Spleen (tissue), 7 donors: ENCODE measurements at regions not wholly inside any gene's neighbourhood (a gene's known extent, or its start where the extent isn't known, plus 50 kb on each side); places are given as distances from the start of the nearest gene placed in this dataset.

Experiments
- CTCF ChIP-seq, 11 experiments: fragments of 200-600 bp in 7 of 11; fragments of 450-650 bp in 4 of 11; sonication (generic) in 4 of 11; IDR thresholded peaks in 8 of 11; conservative IDR thresholded peaks in 3 of 11; 1 replicate in 7 of 11; 2 replicates in 4 of 11; pipeline versions ENCODE4 v1.4.0 to v1.8.0; 2016 to 2021; ENCODE audit warnings: antibody characterized with exemption in 11 of 11, inconsistent platforms in 4 of 11, mild to moderate bottlenecking in 1 of 11
- POLR2A ChIP-seq, 3 donors: fragments of 450-650 bp; IDR thresholded peaks; one replicate each; pipeline ENCODE4 v1.5.1; 2017; ENCODE audit warnings: antibody characterized with exemption in 3 of 3, mild to moderate bottlenecking in 1 of 3
- POLR2AphosphoS5 ChIP-seq, 3 donors: sonication (generic); formaldehyde crosslinking; IDR thresholded peaks; one replicate each; pipeline ENCODE4 v1.5.1; 2017; ENCODE audit warnings: antibody characterized with exemption in 3 of 3
- donor health status: DM: no; HTN: no; CAD: no; lungs with moderate emphysema.
- donor health status: DM: no; HTN: no; CAD: no.
- donor health status: DM: no; HTN: no; CAD: no.

DNA sequence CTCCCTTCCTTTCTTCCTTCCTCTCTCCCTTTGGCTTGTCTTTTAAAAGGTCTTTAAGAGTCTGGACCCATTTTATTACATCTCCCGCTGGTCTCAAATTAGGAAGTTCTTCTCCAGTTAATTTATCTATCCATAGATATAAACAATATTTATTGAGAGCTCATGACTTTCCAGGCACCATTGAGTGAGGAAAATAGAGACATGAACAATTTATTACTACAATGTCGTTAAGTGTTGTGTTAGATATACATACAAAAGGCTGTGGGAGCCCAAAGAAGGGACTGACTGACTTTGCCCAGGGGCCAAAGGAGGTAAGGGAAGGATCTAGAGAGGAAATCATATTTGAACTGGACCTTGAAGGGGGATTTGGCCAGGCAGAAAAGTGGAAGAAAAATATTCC is 51.6 kb upstream of the DEUP1 start:
- TF ChIP-seq POLR2AphosphoS5 (IDR thresholded peaks at IDR 0.05) (no peak), POLR2A (IDR thresholded peaks at IDR 0.05) (no peak), CTCF (IDR thresholded peaks at IDR 0.05 in 8 of 11, conservative IDR thresholded peaks at IDR 0.05 in 3 of 11) (no peak)
